Spleen (tissue), 7 donors: ENCODE measurements at regions not wholly inside any gene's neighbourhood (a gene's known extent, or its start where the extent isn't known, plus 50 kb on each side); places are given as distances from the start of the nearest gene placed in this dataset.

Experiments
- POLR2AphosphoS5 ChIP-seq, 3 donors: sonication (generic); formaldehyde crosslinking; IDR thresholded peaks; one replicate each; pipeline ENCODE4 v1.5.1; 2017; ENCODE audit warnings: antibody characterized with exemption in 3 of 3
- TF ChIP-seq, protein P1 (sequence below), 11 experiments: fragments of 200-600 bp in 7 of 11; fragments of 450-650 bp in 4 of 11; sonication (generic) in 4 of 11; IDR thresholded peaks in 8 of 11; conservative IDR thresholded peaks in 3 of 11; 1 replicate in 7 of 11; 2 replicates in 4 of 11; pipeline versions ENCODE4 v1.4.0 to v1.8.0; 2016 to 2021; ENCODE audit warnings: antibody characterized with exemption in 11 of 11, inconsistent platforms in 4 of 11, mild to moderate bottlenecking in 1 of 11
- donor health status: DM: no; HTN: no; CAD: no; lungs with moderate emphysema.
- donor health status: DM: no; HTN: no; CAD: no.
- donor health status: DM: no; HTN: no; CAD: no.

DNA sequence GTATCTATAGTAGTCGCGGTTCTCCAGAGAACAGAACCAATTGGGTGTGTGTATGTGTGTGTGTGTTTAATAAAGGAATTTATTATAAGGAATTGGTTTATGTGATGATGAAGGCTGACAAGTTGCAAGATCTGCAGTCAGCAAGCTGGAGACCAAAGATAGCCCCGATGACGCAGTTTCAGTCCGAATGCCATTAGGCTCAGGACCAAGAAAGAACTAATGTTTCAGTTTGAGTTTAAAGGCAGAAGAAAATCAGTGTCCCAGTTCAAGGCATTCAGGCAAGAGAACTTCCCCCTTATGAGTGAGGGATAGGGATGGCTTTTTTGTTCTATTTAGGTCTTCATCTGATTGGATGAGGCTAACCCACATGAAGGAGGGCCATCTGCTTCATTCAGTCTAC is 221.6 kb downstream of the HNMT start:
- TF ChIP-seq, protein P1, sequence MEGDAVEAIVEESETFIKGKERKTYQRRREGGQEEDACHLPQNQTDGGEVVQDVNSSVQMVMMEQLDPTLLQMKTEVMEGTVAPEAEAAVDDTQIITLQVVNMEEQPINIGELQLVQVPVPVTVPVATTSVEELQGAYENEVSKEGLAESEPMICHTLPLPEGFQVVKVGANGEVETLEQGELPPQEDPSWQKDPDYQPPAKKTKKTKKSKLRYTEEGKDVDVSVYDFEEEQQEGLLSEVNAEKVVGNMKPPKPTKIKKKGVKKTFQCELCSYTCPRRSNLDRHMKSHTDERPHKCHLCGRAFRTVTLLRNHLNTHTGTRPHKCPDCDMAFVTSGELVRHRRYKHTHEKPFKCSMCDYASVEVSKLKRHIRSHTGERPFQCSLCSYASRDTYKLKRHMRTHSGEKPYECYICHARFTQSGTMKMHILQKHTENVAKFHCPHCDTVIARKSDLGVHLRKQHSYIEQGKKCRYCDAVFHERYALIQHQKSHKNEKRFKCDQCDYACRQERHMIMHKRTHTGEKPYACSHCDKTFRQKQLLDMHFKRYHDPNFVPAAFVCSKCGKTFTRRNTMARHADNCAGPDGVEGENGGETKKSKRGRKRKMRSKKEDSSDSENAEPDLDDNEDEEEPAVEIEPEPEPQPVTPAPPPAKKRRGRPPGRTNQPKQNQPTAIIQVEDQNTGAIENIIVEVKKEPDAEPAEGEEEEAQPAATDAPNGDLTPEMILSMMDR (IDR thresholded peaks at IDR 0.05 in 8 of 11, conservative IDR thresholded peaks at IDR 0.05 in 3 of 11): no peak
- TF ChIP-seq POLR2AphosphoS5 (IDR thresholded peaks at IDR 0.05): no peak
